A549 (cell line): ENCODE measurements at regions not wholly inside any gene's neighbourhood (a gene's known extent, or its start where the extent isn't known, plus 50 kb on each side); places are given as distances from the start of the nearest gene placed in this dataset.

ENCODE experiments used
- ATAC-seq, 2 experiments: fragments of 200-7000 bp in 1 of 2; fragments of >200 bp in 1 of 2; cut with Nextera tagmentation in 1 of 2; cut with Tn5 transposase in 1 of 2; 3 replicates each; pipeline versions ENCODE4 v1.8.0 to v1.9.1; 2018 to 2020; ENCODE audit warnings: mild to moderate bottlenecking in 1 of 2, moderate library complexity in 1 of 2
- CTCF ChIA-PET: fragments of 300-600 bp; sonication (Branson Sonifier 250); formaldehyde crosslinking; extraction: SDS; loops from one replicate; lab custom pipeline; 2021; ENCODE audit warnings: antibody characterized with exemption, inconsistent platforms; lab: Yijun Ruan, JAX
- POLR2A ChIA-PET: fragments of 350-600 bp; formaldehyde crosslinking; extraction: SDS; loops from one replicate; lab custom pipeline; 2021; ENCODE audit warnings: antibody characterized with exemption, inconsistent platforms; lab: Yijun Ruan, JAX
- DNase-seq, 2 experiments: peaks; one replicate each; pipeline versions ENCODE4 v3.0.0 to v3.0.0-alpha.2; 2011 to 2016; ENCODE audit warnings: low read depth in 1 of 2, low spot score in 1 of 2
- FAIRE-seq: peaks from 2 replicates; lab custom pipeline; 2011; peaks lifted over from hg19 to GRCh38; lab: Jason Lieb, UNC
- H3K27ac ChIP-seq, 2 experiments: fragments of >200 bp; sonication (Bioruptor Twin); formaldehyde crosslinking; 3 replicates each; pipeline ENCODE4 v1.5.1; 2016 to 2017
- H3K4me1 ChIP-seq: fragments of >200 bp; sonication (Bioruptor Twin); formaldehyde crosslinking; 3 replicates; pipeline ENCODE4 v1.6.1; 2016
- H3K4me2 ChIP-seq: fragments of >200 bp; sonication (Bioruptor Twin); formaldehyde crosslinking; 3 replicates; pipeline ENCODE4 v1.6.1; 2016
- H3K4me3 ChIP-seq: fragments of >200 bp; sonication (Bioruptor Twin); formaldehyde crosslinking; 3 replicates; pipeline ENCODE4 v1.5.1; 2016
- H3K9me3 ChIP-seq: fragments of >200 bp; sonication (Bioruptor Twin); formaldehyde crosslinking; 3 replicates; pipeline ENCODE4 v1.6.1; 2016
- BHLHE40 ChIP-seq: IDR thresholded peaks from 2 replicates; pipeline ENCODE4 v1.6.1; 2012; ENCODE audit warnings: low read depth, low read length, inconsistent platforms
- CBX8 ChIP-seq: fragments of 200-600 bp; sonication (generic); IDR thresholded peaks from 2 replicates; pipeline ENCODE4 v1.6.1; 2016
- CEBPB ChIP-seq, 2 experiments: fragments of >200 bp in 1 of 2; sonication (Bioruptor Twin) in 1 of 2; formaldehyde crosslinking in 1 of 2; IDR thresholded peaks; 2 replicates each; pipeline ENCODE4 v1.6.1; 2012 to 2016
- CHD2 ChIP-seq: fragments of 150-350 bp; IDR thresholded peaks from 2 replicates; pipeline ENCODE4 v1.6.1; 2014; ENCODE audit warnings: low read length; ENCODE audit not compliant: partially characterized antibody
- CHD4 ChIP-seq: fragments of 200-600 bp; sonication (generic); IDR thresholded peaks from 2 replicates; pipeline ENCODE4 v1.6.1; 2016; ENCODE audit warnings: antibody characterized with exemption, mild to moderate bottlenecking, borderline replicate concordance
- CTCF ChIP-seq: fragments of >200 bp; sonication (Bioruptor Twin); formaldehyde crosslinking; IDR thresholded peaks from 3 replicates; pipeline ENCODE4 v1.5.1; 2016
- EP300 ChIP-seq, 2 experiments: fragments of >200 bp; sonication (Bioruptor Twin); formaldehyde crosslinking; IDR thresholded peaks; 2 replicates in 1 of 2; 3 replicates in 1 of 2; pipeline ENCODE4 v1.6.1; 2016 to 2017
- ESRRA ChIP-seq: fragments of 150-350 bp; IDR thresholded peaks from 2 replicates; pipeline ENCODE4 v1.6.1; 2014; ENCODE audit warnings: mild to moderate bottlenecking, low read length, borderline replicate concordance
- FOSB ChIP-seq: fragments of 250-450 bp; sonication (Bioruptor Pico); IDR thresholded peaks from 2 replicates; pipeline ENCODE4 v1.5.0; 2020; ENCODE audit warnings: mild to moderate bottlenecking, moderate library complexity
- GATA3 ChIP-seq: IDR thresholded peaks from 2 replicates; pipeline ENCODE4 v1.6.1; 2012; ENCODE audit warnings: borderline replicate concordance
- HES2 ChIP-seq: fragments of >200 bp; sonication (Bioruptor Twin); formaldehyde crosslinking; IDR thresholded peaks from 2 replicates; pipeline ENCODE4 v1.6.1; 2016
- JUN ChIP-seq, 2 experiments: fragments of >200 bp; sonication (Bioruptor Twin); formaldehyde crosslinking; IDR thresholded peaks; 2 replicates in 1 of 2; 3 replicates in 1 of 2; pipeline ENCODE4 v1.6.1; 2016 to 2017
- JUNB ChIP-seq: fragments of >200 bp; sonication (Bioruptor Twin); formaldehyde crosslinking; IDR thresholded peaks from 2 replicates; pipeline ENCODE4 v1.6.1; 2016
- KDM1A ChIP-seq: fragments of 200-600 bp; sonication (generic); IDR thresholded peaks from 2 replicates; pipeline ENCODE4 v1.6.1; 2016; ENCODE audit warnings: low read depth, mild to moderate bottlenecking
- KDM5A ChIP-seq: fragments of 200-600 bp; sonication (generic); IDR thresholded peaks from 2 replicates; pipeline ENCODE4 v1.6.1; 2016; ENCODE audit warnings: antibody characterized with exemption, mild to moderate bottlenecking
- MAFK ChIP-seq: fragments of 450-650 bp; IDR thresholded peaks from 2 replicates; pipeline ENCODE4 v1.6.1; 2014; ENCODE audit not compliant: partially characterized antibody
- MAX ChIP-seq: IDR thresholded peaks from 2 replicates; pipeline ENCODE4 v1.6.1; 2012
- NPAS2 ChIP-seq: fragments of 250-450 bp; sonication (Bioruptor Pico); IDR thresholded peaks from 2 replicates; pipeline ENCODE4 v1.8.0; 2022; ENCODE audit warnings: mild to moderate bottlenecking, moderate library complexity, borderline replicate concordance
- POLR2A ChIP-seq: IDR thresholded peaks from 2 replicates; pipeline ENCODE4 v1.6.1; 2012; ENCODE audit warnings: mild to moderate bottlenecking, low read length
- POLR2AphosphoS2 ChIP-seq: conservative IDR thresholded peaks from 2 replicates; pipeline ENCODE4 v1.6.1; 2012; ENCODE audit warnings: low read length, improper control_type of control experiment, inconsistent platforms
- RARB ChIP-seq: fragments of 250-450 bp; sonication (Bioruptor Pico); IDR thresholded peaks from 2 replicates; pipeline ENCODE4 v1.8.0; 2021; ENCODE audit warnings: mild to moderate bottlenecking, moderate library complexity
- RCOR1 ChIP-seq: fragments of 150-350 bp; IDR thresholded peaks from 2 replicates; pipeline ENCODE4 v1.6.1; 2014; ENCODE audit warnings: antibody characterized with exemption, low read length, low read depth
- REST ChIP-seq: fragments of 200-600 bp; sonication (generic); IDR thresholded peaks from 2 replicates; pipeline ENCODE4 v1.6.1; 2016; ENCODE audit warnings: antibody characterized with exemption, mild to moderate bottlenecking, moderate library complexity
- RFX5 ChIP-seq: fragments of 450-650 bp; IDR thresholded peaks from 2 replicates; pipeline ENCODE4 v1.7.1; 2014; ENCODE audit warnings: antibody characterized with exemption, mild to moderate bottlenecking, moderate library complexity
- SMC3 ChIP-seq: fragments of >200 bp; sonication (Bioruptor Twin); formaldehyde crosslinking; IDR thresholded peaks from 3 replicates; pipeline ENCODE4 v1.6.1; 2018; ENCODE audit warnings: inconsistent platforms
- SREBF2 ChIP-seq: fragments of 450-650 bp; IDR thresholded peaks from 2 replicates; pipeline ENCODE4 v1.6.1; 2014; ENCODE audit warnings: mild to moderate bottlenecking, moderate library complexity
- TP53 ChIP-seq: fragments of 250-450 bp; sonication (Bioruptor Pico); IDR thresholded peaks from 2 replicates; pipeline ENCODE4 v1.5.0; 2021; ENCODE audit warnings: mild to moderate bottlenecking, moderate library complexity
- ZFP36 ChIP-seq: fragments of 450-650 bp; IDR thresholded peaks from 2 replicates; pipeline ENCODE4 v1.6.1; 2014; ENCODE audit warnings: borderline replicate concordance; ENCODE audit not compliant: partially characterized antibody
- WGBS: methylation state at CpG from one replicate; pipeline ENCODE4 v1.1.6; 2017; ENCODE audit errors: missing lambda C conversion rate; 5-methylcytosine and 5-hydroxymethylcytosine counted together

GRCh38 chr10:113433711-113434110, 119.1 kb upstream of the HABP2 start:
- DNase-seq: no peak
- TF ChIP-seq FOSB (CRISPR knock-in tag) (no peak), REST (no peak), KDM1A (no peak), SREBF2 (no peak), JUN (IDR thresholded peaks at IDR 0.05) (no peak), NPAS2 (no peak), ESRRA (no peak), RARB (CRISPR knock-in tag) (no peak), BHLHE40 (no peak), POLR2A (no peak), SMC3 (no peak)
- Histone ChIP-seq H3K4me3 (no peak overlapping the region), H3K27ac (no peak overlapping the region), H3K4me1 (no peaks in the 10 kb centered on the region), H3K9me3 (peaks cover 13% of the 10 kb centered on the region; the same call in 1 of the 3 replicates), H3K4me2 (no peak overlapping the region)
- ATAC-seq: no peak
- CTCF ChIA-PET: interaction anchor here (0.8 to 2.0 kb wide), 2 partner anchors 14 to 18 kb away, joined by 3 to 7 read pairs; no protein-coding TSS in a partner anchor
- POLR2A ChIA-PET: no interaction called here
- no peak for FAIRE-seq
- 24% methylated on average over 2 of the region's 2 CpGs for WGBS

GRCh38 chr10:113434315-113434714, 118.5 kb upstream of the HABP2 start:
- no peak overlapping the region for H3K4me3 ChIP-seq
- TF ChIP-seq MAFK: no peak
- TF ChIP-seq EP300 (IDR thresholded peaks at IDR 0.05): no peak
- TF ChIP-seq HES2: no peak
- no peak for TF ChIP-seq CEBPB (IDR thresholded peaks at IDR 0.05)
- no peak for TF ChIP-seq RFX5
- TF ChIP-seq TP53: no peak
- TF ChIP-seq ESRRA: no peak
- TF ChIP-seq GATA3: no peak
- no peak for TF ChIP-seq FOSB (CRISPR knock-in tag)
- no peak for TF ChIP-seq CBX8
- TF ChIP-seq KDM1A: no peak
- H3K4me2 ChIP-seq: no peak overlapping the region
- ATAC-seq (no peak), FAIRE-seq (no peak), DNase-seq (no peak)
- peaks cover 13% of the 10 kb centered on the region; the same call in 1 of the 3 replicates for H3K9me3 ChIP-seq
- H3K27ac ChIP-seq: no peak overlapping the region
- H3K4me1 ChIP-seq: no peaks in the 10 kb centered on the region
- ChIA-PET POLR2A (no interaction called here), CTCF (interaction anchor here (2.0 kb wide), 1 partner anchor 19 kb away, joined by 7 read pairs; no protein-coding TSS in a partner anchor)
- WGBS: 34% methylated on average over 3 of the region's 3 CpGs

- no peak overlapping the region for H3K27ac ChIP-seq
- FAIRE-seq (no peak), ATAC-seq (no peak), DNase-seq (no peak)
- peaks cover 13% of the 10 kb centered on the region; the same call in 1 of the 3 replicates for H3K9me3 ChIP-seq
- TF ChIP-seq RARB (CRISPR knock-in tag): no peak
- no peak for TF ChIP-seq BHLHE40
- no peak for TF ChIP-seq JUNB
- TF ChIP-seq MAX: no peak
- TF ChIP-seq ZFP36: no peak
- no peak for TF ChIP-seq KDM1A
- no peak for TF ChIP-seq KDM5A
- TF ChIP-seq CHD2: no peak
- TF ChIP-seq CTCF: no peak
- no peak for TF ChIP-seq POLR2AphosphoS2
- no peak for TF ChIP-seq RCOR1
- no peak for TF ChIP-seq CHD4
- no peak for TF ChIP-seq POLR2A
- no peak overlapping the region for H3K4me2 ChIP-seq
- H3K4me1 ChIP-seq: no peaks in the 10 kb centered on the region
- WGBS: 36% methylated on average over 2 of the region's 2 CpGs
- CTCF ChIA-PET: interaction anchor here (0.9 to 7.7 kb wide), 2 partner anchors 18 to 50 kb away, joined by 3 to 54 read pairs; no protein-coding TSS in a partner anchor
- no peak overlapping the region for H3K4me3 ChIP-seq
- POLR2A ChIA-PET: no interaction called here
These were observed 117.9 kb upstream of the HABP2 start for GRCh38 chr10:113434950-113435349.
